H9 (cell line): ENCODE measurements at regions not wholly inside any gene's neighbourhood (a gene's known extent, or its start where the extent isn't known, plus 50 kb on each side); places are given as distances from the start of the nearest gene placed in this dataset.
"Not testable (repeated sequence)": the region's sequence is repeated elsewhere in the genome, so short reads cannot be mapped to it uniquely, and the experiment has no call there.

Experiments used
- DNase-seq: peaks from one replicate; pipeline ENCODE4 v3.0.0-alpha.2; 2017
- H2AFZ ChIP-seq: one replicate; pipeline ENCODE4 v1.6.1; 2013; ENCODE audit warnings: mild to moderate bottlenecking, low read length, control low read depth, moderate library complexity
- H2AK5ac ChIP-seq: 2 replicates; pipeline ENCODE4 v1.6.1; 2013; ENCODE audit warnings: low read length, control low read depth, mixed read lengths; ENCODE audit not compliant: insufficient read length
- H2BK120ac ChIP-seq: one replicate; pipeline ENCODE4 v1.6.1; 2013; ENCODE audit warnings: low read depth, mild to moderate bottlenecking, low read length, control low read depth, inconsistent platforms; ENCODE audit not compliant: poor library complexity, severe bottlenecking
- H2BK12ac ChIP-seq: 2 replicates; pipeline ENCODE4 v1.6.1; 2013; ENCODE audit warnings: low read length, control low read depth, mixed read lengths, low read depth; ENCODE audit not compliant: insufficient read length
- H2BK15ac ChIP-seq: 2 replicates; pipeline ENCODE4 v1.6.1; 2013; ENCODE audit warnings: low read depth, low read length, control low read depth
- H2BK20ac ChIP-seq: one replicate; pipeline ENCODE4 v1.6.1; 2013; ENCODE audit warnings: low read depth, mild to moderate bottlenecking, low read length, control low read depth, inconsistent platforms; ENCODE audit not compliant: poor library complexity, severe bottlenecking
- H2BK5ac ChIP-seq: 2 replicates; pipeline ENCODE4 v1.6.1; 2013; ENCODE audit warnings: low read length, control low read depth, mixed read lengths; ENCODE audit not compliant: insufficient read length
- H3K14ac ChIP-seq: 2 replicates; pipeline ENCODE4 v1.6.1; 2013; ENCODE audit warnings: low read length, control low read depth; ENCODE audit not compliant: insufficient read depth
- H3K18ac ChIP-seq: 2 replicates; pipeline ENCODE4 v1.6.1; 2013; ENCODE audit warnings: low read depth, mild to moderate bottlenecking, mixed read lengths, low read length, control low read depth; ENCODE audit not compliant: insufficient read length
- H3K23ac ChIP-seq: 2 replicates; pipeline ENCODE4 v1.6.1; 2013; ENCODE audit warnings: low read length, control low read depth, mixed read lengths, low read depth; ENCODE audit not compliant: insufficient read length
- H3K23me2 ChIP-seq: 2 replicates; pipeline ENCODE4 v1.6.1; 2013; ENCODE audit warnings: low read depth, mild to moderate bottlenecking, mixed read lengths, low read length, control low read depth; ENCODE audit not compliant: insufficient read length, poor library complexity, severe bottlenecking
- H3K27ac ChIP-seq: 2 replicates; pipeline ENCODE4 v1.5.1; 2013; ENCODE audit warnings: low read length, control low read depth, mixed read lengths, low read depth; ENCODE audit not compliant: insufficient read length
- H3K27me3 ChIP-seq: 2 replicates; pipeline ENCODE4 v1.6.1; 2013; ENCODE audit warnings: low read length, control low read depth, inconsistent platforms; ENCODE audit not compliant: insufficient read depth
- H3K4ac ChIP-seq: 2 replicates; pipeline ENCODE4 v1.6.1; 2013; ENCODE audit warnings: low read depth, mild to moderate bottlenecking, control low read depth, inconsistent platforms, low read length, moderate library complexity
- H3K4me1 ChIP-seq: 2 replicates; pipeline ENCODE4 v1.6.1; 2013; ENCODE audit warnings: low read length, control low read depth, inconsistent platforms; ENCODE audit not compliant: insufficient read depth
- H3K4me2 ChIP-seq: 2 replicates; pipeline ENCODE4 v1.6.1; 2013; ENCODE audit warnings: low read length, control low read depth, mixed read lengths; ENCODE audit not compliant: insufficient read length, insufficient read depth
- H3K56ac ChIP-seq: 2 replicates; pipeline ENCODE4 v1.6.1; 2013; ENCODE audit warnings: low read depth, mild to moderate bottlenecking, mixed read lengths, low read length, control low read depth; ENCODE audit not compliant: insufficient read length
- H3K79me1 ChIP-seq: 2 replicates; pipeline ENCODE4 v1.6.1; 2013; ENCODE audit warnings: low read depth, mild to moderate bottlenecking, moderate library complexity, low read length, control low read depth, inconsistent platforms; ENCODE audit not compliant: insufficient read depth, poor library complexity, severe bottlenecking
- H3K79me2 ChIP-seq: 2 replicates; pipeline ENCODE4 v1.6.1; 2013; ENCODE audit warnings: low read length, control low read depth, inconsistent platforms; ENCODE audit not compliant: insufficient read depth
- H3K9ac ChIP-seq: 2 replicates; pipeline ENCODE4 v1.6.1; 2013; ENCODE audit warnings: low read length, control low read depth, mixed read lengths; ENCODE audit not compliant: insufficient read length; ENCODE audit errors: extremely low read depth
- H3K9me3 ChIP-seq: one replicate; pipeline ENCODE4 v1.6.1; 2013; ENCODE audit warnings: low read depth, low read length, inconsistent platforms; ENCODE audit not compliant: control insufficient read depth
- H3T11ph ChIP-seq: one replicate; pipeline ENCODE4 v1.6.1; 2013; ENCODE audit warnings: mild to moderate bottlenecking, low read length, control low read depth, inconsistent platforms
- H4K20me1 ChIP-seq: one replicate; pipeline ENCODE4 v1.6.1; 2013; ENCODE audit not compliant: control insufficient read depth, insufficient read length, insufficient read depth
- H4K5ac ChIP-seq: 2 replicates; pipeline ENCODE4 v1.6.1; 2013; ENCODE audit warnings: low read depth, mild to moderate bottlenecking, mixed read lengths, low read length, control low read depth; ENCODE audit not compliant: insufficient read length
- H4K8ac ChIP-seq: replicated peaks from 2 replicates; pipeline ENCODE4 v1.6.1; 2013; ENCODE audit warnings: low read length, control low read depth, mixed read lengths, low read depth; ENCODE audit not compliant: insufficient read length
- H4K91ac ChIP-seq: 2 replicates; pipeline ENCODE4 v1.6.1; 2013; ENCODE audit warnings: low read depth, mild to moderate bottlenecking, moderate library complexity, mixed read lengths, low read length, control low read depth; ENCODE audit not compliant: insufficient read length
- H3K27ac Mint-ChIP-seq, 3 experiments: 2 replicates in 2 of 3; 3 replicates in 1 of 3; pipeline ENCODE4 v1.8.0; 2020 to 2021; ENCODE audit warnings: mixed read lengths in 3 of 3, mild to moderate bottlenecking in 1 of 3, moderate library complexity in 1 of 3
- H3K27me3 Mint-ChIP-seq: 2 replicates; pipeline ENCODE4 v1.8.0; 2021; ENCODE audit warnings: low read depth, mild to moderate bottlenecking, moderate library complexity, mixed read lengths
- H3K36me3 Mint-ChIP-seq, 3 experiments: 2 replicates in 2 of 3; 3 replicates in 1 of 3; pipeline ENCODE4 v1.8.0; 2020 to 2021; ENCODE audit warnings: low read depth in 3 of 3, mixed read lengths in 3 of 3; ENCODE audit not compliant: insufficient read depth in 1 of 3
- H3K4me1 Mint-ChIP-seq, 2 experiments: 2 replicates each; pipeline ENCODE4 v1.8.0; 2020; ENCODE audit warnings: mixed read lengths in 2 of 2
- H3K4me3 Mint-ChIP-seq, 2 experiments: 2 replicates in 1 of 2; 3 replicates in 1 of 2; pipeline ENCODE4 v1.8.0; 2020 to 2021; ENCODE audit warnings: mild to moderate bottlenecking in 2 of 2, mixed read lengths in 2 of 2, moderate library complexity in 1 of 2
- H3K9me3 Mint-ChIP-seq, 2 experiments: 2 replicates in 1 of 2; 3 replicates in 1 of 2; pipeline ENCODE4 v1.8.0; 2020; ENCODE audit warnings: mild to moderate bottlenecking in 2 of 2, mixed read lengths in 2 of 2, moderate library complexity in 1 of 2
- WGBS: extraction: QIAGEN DNeasy Blood & Tissue Kit; methylation state at CpG from one replicate; pipeline ENCODE4 v1.1.7; 2013; ENCODE audit warnings: missing lambda C conversion rate, low lambda C conversion rate, mixed read lengths; ENCODE audit not compliant: insufficient read length; ENCODE audit errors: extremely low coverage; 5-methylcytosine and 5-hydroxymethylcytosine counted together
- TF ChIP-seq, protein P1 (sequence below): fragments of 200-600 bp; sonication (generic); conservative IDR thresholded peaks from 3 replicates; pipeline ENCODE4 v1.8.0; 2021; ENCODE audit warnings: antibody characterized with exemption, mild to moderate bottlenecking

DNA sequence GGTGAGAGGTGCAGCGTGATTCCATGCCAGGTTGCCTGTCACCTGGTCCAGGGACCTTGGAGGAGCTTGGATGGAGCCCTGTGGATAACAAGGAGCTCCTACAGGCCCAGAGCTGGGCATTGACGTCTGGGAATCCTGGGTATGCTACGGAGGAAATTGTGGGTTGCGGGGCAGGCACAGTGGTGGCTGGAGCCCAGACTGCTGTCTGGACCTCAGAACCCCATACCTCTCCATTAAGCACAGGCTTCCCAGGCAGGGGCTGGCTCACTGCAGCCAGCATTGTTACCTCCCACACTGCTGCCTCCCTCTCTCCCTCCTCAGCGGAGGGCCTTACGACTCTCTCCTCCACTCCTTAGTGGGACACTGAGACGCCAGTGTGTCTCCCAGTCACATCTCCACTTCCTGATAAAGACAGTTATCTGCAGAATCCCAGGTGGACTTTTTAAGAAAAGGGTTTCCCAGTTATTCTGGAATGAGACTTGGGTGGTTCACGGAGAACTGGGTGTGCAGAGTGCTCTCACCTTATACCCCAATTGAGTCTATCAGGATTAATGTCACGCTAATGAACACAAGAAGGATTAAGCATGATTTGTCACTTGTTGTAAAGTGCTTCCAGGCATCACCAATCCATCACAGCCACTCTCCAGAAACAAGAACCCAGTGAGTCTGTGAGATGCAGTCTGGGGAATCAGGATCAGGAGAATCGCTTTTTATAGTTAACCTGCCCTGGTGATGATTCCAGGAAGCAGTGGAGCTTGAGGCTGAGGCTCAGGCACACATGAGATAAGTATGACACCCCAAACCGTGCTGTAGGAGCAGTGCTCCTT is 309.4 kb downstream of the RPS24 start:
- Histone ChIP-seq H3K18ac (peak overlapping the region; percentile 18), H3K4ac (no peak overlapping the region), H2BK5ac (no peak overlapping the region), H3K9me3 (no peaks in the 10 kb centered on the region), H4K8ac (no peak overlapping the region), H4K91ac (no peak overlapping the region), H3T11ph (no peak overlapping the region), H2AFZ (no peak overlapping the region), H2BK20ac (no peak overlapping the region), H3K79me1 (no peaks in the 10 kb centered on the region), H2BK15ac (no peak overlapping the region), H2AK5ac (no peak overlapping the region), H2BK12ac (no peak overlapping the region), H3K14ac (no peak overlapping the region; the same call in 1 of the 2 replicates), H4K5ac (no peak overlapping the region), H3K4me1 (no peaks in the 10 kb centered on the region), H4K20me1 (no peaks in the 10 kb centered on the region), H3K4me2 (no peak overlapping the region), H3K27me3 (no peaks in the 10 kb centered on the region), H3K56ac (no peak overlapping the region), H2BK120ac (no peak overlapping the region), H3K9ac (no peak overlapping the region), H3K23ac (no peak overlapping the region), H3K27ac (no peak overlapping the region), H3K79me2 (no peaks in the 10 kb centered on the region), H3K23me2 (no peaks in the 10 kb centered on the region)
- Mint-ChIP-seq H3K27ac (no peak overlapping the region), H3K9me3 (peaks cover 8 to 16% of the 10 kb centered on the region in 2 experiments), H3K4me3 (no peak overlapping the region), H3K4me1 (peaks cover 4% of the 10 kb centered on the region in 2 experiments), H3K27me3 (peaks cover 14% of the 10 kb centered on the region), H3K36me3 (peaks cover 0 to 7% (median 5%) of the 10 kb centered on the region in 3 experiments; a peak in 4 of 7 replicates)
- TF ChIP-seq, protein P1, sequence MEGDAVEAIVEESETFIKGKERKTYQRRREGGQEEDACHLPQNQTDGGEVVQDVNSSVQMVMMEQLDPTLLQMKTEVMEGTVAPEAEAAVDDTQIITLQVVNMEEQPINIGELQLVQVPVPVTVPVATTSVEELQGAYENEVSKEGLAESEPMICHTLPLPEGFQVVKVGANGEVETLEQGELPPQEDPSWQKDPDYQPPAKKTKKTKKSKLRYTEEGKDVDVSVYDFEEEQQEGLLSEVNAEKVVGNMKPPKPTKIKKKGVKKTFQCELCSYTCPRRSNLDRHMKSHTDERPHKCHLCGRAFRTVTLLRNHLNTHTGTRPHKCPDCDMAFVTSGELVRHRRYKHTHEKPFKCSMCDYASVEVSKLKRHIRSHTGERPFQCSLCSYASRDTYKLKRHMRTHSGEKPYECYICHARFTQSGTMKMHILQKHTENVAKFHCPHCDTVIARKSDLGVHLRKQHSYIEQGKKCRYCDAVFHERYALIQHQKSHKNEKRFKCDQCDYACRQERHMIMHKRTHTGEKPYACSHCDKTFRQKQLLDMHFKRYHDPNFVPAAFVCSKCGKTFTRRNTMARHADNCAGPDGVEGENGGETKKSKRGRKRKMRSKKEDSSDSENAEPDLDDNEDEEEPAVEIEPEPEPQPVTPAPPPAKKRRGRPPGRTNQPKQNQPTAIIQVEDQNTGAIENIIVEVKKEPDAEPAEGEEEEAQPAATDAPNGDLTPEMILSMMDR = no peak
- WGBS = no CpG with 5 or more reads among the region's 11 CpGs
- peak; percentile 11 for DNase-seq

DNA sequence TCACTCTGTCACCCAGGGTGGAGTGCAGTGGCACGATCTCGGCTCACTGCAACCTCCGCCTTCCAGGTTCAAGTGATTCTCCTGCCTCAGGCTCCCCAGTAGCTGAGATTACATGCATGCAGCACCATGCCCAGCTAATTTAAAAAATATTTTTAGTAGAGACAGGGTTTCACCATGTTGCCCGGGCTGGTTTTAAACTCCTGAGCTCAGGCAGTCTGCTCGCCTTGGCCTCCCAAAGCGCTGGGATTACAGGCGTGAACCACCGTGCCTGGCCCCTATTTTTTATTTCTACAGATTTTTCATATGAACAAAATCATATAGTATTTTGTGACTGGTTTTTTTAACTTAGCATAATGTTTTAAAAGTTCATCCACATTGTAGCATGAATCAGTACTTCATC is 310.6 kb downstream of the RPS24 start:
- H3K9me3 ChIP-seq, H4K8ac ChIP-seq, H3K9ac ChIP-seq, H2BK12ac ChIP-seq, DNase-seq, H4K91ac ChIP-seq, H3K4me3 Mint-ChIP-seq, H3K18ac ChIP-seq, H3K4me1 ChIP-seq, H3K79me2 ChIP-seq, H3K36me3 Mint-ChIP-seq, H4K20me1 ChIP-seq, H2BK15ac ChIP-seq, H3K79me1 ChIP-seq, H3K27ac Mint-ChIP-seq, H4K5ac ChIP-seq, H3K27me3 Mint-ChIP-seq, H3K23me2 ChIP-seq, H3K56ac ChIP-seq, H3K4me2 ChIP-seq, H2BK120ac ChIP-seq, H3K4me1 Mint-ChIP-seq, H3K23ac ChIP-seq, H2BK5ac ChIP-seq, H3K4ac ChIP-seq, H3K27me3 ChIP-seq, H3K27ac ChIP-seq, H3T11ph ChIP-seq, H3K14ac ChIP-seq, H2AFZ ChIP-seq, H2AK5ac ChIP-seq, H2BK20ac ChIP-seq: not testable (repeated sequence)
- WGBS = no CpG with 5 or more reads among the region's 8 CpGs
- peaks cover 13 to 20% of the 10 kb centered on the region in 2 experiments for H3K9me3 Mint-ChIP-seq
